ENCODE measurements at regions not wholly inside any gene's neighbourhood (a gene's known extent, or its start where the extent isn't known, plus 50 kb on each side); places are given as distances from the start of the nearest gene placed in this dataset.

DNA sequence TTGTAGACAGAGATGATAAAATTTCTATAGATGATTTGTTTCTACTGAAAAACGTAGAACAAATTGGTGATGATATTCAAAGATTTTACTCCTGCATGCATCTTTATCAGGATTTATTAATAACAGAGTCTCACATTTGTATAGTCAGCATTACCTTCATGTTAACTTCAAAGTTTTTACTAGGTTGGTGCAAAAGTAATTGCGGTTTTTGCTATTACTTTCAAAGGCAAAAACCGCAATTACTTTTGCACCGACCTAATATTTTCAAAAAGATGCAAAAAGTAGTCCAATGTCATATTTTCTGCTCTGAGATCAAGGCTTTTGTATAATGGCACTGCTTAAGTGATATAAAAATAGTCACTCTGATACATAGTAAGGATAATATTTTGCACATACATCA lies 536.4 kb upstream of the ADGRL3 start:
- TF ChIP-seq, protein P1, sequence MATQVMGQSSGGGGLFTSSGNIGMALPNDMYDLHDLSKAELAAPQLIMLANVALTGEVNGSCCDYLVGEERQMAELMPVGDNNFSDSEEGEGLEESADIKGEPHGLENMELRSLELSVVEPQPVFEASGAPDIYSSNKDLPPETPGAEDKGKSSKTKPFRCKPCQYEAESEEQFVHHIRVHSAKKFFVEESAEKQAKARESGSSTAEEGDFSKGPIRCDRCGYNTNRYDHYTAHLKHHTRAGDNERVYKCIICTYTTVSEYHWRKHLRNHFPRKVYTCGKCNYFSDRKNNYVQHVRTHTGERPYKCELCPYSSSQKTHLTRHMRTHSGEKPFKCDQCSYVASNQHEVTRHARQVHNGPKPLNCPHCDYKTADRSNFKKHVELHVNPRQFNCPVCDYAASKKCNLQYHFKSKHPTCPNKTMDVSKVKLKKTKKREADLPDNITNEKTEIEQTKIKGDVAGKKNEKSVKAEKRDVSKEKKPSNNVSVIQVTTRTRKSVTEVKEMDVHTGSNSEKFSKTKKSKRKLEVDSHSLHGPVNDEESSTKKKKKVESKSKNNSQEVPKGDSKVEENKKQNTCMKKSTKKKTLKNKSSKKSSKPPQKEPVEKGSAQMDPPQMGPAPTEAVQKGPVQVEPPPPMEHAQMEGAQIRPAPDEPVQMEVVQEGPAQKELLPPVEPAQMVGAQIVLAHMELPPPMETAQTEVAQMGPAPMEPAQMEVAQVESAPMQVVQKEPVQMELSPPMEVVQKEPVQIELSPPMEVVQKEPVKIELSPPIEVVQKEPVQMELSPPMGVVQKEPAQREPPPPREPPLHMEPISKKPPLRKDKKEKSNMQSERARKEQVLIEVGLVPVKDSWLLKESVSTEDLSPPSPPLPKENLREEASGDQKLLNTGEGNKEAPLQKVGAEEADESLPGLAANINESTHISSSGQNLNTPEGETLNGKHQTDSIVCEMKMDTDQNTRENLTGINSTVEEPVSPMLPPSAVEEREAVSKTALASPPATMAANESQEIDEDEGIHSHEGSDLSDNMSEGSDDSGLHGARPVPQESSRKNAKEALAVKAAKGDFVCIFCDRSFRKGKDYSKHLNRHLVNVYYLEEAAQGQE (IDR thresholded peaks at IDR 0.05; ENCODE audit: borderline replicate concordance in 1 of 2, low read depth in 1 of 2, low read length in 2 of 2): no peak
- TF ChIP-seq SP140L (CRISPR knock-in tag; IDR thresholded peaks at IDR 0.05; ENCODE audit: borderline replicate concordance) (no peak), ZNF350 (CRISPR knock-in tag; IDR thresholded peaks at IDR 0.05; ENCODE audit: borderline replicate concordance, low read depth) (no peak), CHD2 (IDR thresholded peaks at IDR 0.05; ENCODE audit: low read depth, low read length) (no peak), POLR2A (IDR thresholded peaks at IDR 0.05; ENCODE audit: insufficient read depth in 1 of 2, low read depth in 2 of 2, low read length in 2 of 2) (no peak), ZMYM4 (CRISPR knock-in tag; IDR thresholded peaks at IDR 0.05) (no peak), NFRKB (IDR thresholded peaks at IDR 0.05) (no peak), ZNF282 (IDR thresholded peaks at IDR 0.05; ENCODE audit: partially characterized antibody) (no peak)
- TF ChIP-seq, protein P2, sequence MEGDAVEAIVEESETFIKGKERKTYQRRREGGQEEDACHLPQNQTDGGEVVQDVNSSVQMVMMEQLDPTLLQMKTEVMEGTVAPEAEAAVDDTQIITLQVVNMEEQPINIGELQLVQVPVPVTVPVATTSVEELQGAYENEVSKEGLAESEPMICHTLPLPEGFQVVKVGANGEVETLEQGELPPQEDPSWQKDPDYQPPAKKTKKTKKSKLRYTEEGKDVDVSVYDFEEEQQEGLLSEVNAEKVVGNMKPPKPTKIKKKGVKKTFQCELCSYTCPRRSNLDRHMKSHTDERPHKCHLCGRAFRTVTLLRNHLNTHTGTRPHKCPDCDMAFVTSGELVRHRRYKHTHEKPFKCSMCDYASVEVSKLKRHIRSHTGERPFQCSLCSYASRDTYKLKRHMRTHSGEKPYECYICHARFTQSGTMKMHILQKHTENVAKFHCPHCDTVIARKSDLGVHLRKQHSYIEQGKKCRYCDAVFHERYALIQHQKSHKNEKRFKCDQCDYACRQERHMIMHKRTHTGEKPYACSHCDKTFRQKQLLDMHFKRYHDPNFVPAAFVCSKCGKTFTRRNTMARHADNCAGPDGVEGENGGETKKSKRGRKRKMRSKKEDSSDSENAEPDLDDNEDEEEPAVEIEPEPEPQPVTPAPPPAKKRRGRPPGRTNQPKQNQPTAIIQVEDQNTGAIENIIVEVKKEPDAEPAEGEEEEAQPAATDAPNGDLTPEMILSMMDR (CRISPR knock-in tag; IDR thresholded peaks at IDR 0.05): no peak
- TF ChIP-seq, protein P3, sequence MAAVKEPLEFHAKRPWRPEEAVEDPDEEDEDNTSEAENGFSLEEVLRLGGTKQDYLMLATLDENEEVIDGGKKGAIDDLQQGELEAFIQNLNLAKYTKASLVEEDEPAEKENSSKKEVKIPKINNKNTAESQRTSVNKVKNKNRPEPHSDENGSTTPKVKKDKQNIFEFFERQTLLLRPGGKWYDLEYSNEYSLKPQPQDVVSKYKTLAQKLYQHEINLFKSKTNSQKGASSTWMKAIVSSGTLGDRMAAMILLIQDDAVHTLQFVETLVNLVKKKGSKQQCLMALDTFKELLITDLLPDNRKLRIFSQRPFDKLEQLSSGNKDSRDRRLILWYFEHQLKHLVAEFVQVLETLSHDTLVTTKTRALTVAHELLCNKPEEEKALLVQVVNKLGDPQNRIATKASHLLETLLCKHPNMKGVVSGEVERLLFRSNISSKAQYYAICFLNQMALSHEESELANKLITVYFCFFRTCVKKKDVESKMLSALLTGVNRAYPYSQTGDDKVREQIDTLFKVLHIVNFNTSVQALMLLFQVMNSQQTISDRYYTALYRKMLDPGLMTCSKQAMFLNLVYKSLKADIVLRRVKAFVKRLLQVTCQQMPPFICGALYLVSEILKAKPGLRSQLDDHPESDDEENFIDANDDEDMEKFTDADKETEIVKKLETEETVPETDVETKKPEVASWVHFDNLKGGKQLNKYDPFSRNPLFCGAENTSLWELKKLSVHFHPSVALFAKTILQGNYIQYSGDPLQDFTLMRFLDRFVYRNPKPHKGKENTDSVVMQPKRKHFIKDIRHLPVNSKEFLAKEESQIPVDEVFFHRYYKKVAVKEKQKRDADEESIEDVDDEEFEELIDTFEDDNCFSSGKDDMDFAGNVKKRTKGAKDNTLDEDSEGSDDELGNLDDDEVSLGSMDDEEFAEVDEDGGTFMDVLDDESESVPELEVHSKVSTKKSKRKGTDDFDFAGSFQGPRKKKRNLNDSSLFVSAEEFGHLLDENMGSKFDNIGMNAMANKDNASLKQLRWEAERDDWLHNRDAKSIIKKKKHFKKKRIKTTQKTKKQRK (IDR thresholded peaks at IDR 0.05; ENCODE audit: low read length): no peak
- TF ChIP-seq, protein P4, sequence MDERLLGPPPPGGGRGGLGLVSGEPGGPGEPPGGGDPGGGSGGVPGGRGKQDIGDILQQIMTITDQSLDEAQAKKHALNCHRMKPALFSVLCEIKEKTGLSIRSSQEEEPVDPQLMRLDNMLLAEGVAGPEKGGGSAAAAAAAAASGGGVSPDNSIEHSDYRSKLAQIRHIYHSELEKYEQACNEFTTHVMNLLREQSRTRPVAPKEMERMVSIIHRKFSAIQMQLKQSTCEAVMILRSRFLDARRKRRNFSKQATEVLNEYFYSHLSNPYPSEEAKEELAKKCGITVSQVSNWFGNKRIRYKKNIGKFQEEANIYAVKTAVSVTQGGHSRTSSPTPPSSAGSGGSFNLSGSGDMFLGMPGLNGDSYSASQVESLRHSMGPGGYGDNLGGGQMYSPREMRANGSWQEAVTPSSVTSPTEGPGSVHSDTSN (CRISPR knock-in tag; IDR thresholded peaks at IDR 0.05): no peak
